ENCODE measurements at regions not wholly inside any gene's neighbourhood (a gene's known extent, or its start where the extent isn't known, plus 50 kb on each side); places are given as distances from the start of the nearest gene placed in this dataset.

DNA sequence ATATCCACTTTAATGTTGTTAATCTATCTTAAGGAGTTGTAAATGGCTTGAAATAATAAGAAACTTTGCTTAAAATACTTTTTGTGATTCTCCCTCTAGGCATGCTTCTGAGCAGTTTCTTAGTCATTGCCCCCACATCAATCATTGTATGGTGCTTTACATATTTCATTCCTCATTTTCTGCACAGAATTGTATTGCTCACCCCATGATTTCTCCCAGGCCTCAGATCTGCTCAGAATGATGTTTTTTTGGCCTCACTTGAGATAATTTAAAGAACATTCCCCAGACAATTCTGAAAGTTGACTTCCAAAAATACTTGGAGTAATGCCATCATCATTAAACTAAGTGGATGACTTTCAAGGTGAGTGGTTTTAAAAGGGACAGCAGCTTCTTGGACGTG is 82.1 kb upstream of the PRPS1L1 start:
- DNase-seq = no peak
- Histone ChIP-seq H3K9me3 (no peaks in the 10 kb centered on the region), H3K27me3 (no peaks in the 10 kb centered on the region), H3K4me3 (no peak overlapping the region), H3K27ac (no peak overlapping the region), H3K4me1 (ENCODE audit: insufficient read depth) (no peaks in the 10 kb centered on the region), H3K36me3 (no peaks in the 10 kb centered on the region)
- intact Hi-C loops (cut with DNase I) = no loop called here
- TF ChIP-seq EP300 (IDR thresholded peaks at IDR 0.05) = no peak
- TF ChIP-seq POLR2A (IDR thresholded peaks at IDR 0.05) = no peak
- TF ChIP-seq, protein P1, sequence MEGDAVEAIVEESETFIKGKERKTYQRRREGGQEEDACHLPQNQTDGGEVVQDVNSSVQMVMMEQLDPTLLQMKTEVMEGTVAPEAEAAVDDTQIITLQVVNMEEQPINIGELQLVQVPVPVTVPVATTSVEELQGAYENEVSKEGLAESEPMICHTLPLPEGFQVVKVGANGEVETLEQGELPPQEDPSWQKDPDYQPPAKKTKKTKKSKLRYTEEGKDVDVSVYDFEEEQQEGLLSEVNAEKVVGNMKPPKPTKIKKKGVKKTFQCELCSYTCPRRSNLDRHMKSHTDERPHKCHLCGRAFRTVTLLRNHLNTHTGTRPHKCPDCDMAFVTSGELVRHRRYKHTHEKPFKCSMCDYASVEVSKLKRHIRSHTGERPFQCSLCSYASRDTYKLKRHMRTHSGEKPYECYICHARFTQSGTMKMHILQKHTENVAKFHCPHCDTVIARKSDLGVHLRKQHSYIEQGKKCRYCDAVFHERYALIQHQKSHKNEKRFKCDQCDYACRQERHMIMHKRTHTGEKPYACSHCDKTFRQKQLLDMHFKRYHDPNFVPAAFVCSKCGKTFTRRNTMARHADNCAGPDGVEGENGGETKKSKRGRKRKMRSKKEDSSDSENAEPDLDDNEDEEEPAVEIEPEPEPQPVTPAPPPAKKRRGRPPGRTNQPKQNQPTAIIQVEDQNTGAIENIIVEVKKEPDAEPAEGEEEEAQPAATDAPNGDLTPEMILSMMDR (IDR thresholded peaks at IDR 0.05) = no peak
- 16 to 27% (median 18%) methylated on average over 1 of the region's 1 CpG for WGBS, 3 donors

DNA sequence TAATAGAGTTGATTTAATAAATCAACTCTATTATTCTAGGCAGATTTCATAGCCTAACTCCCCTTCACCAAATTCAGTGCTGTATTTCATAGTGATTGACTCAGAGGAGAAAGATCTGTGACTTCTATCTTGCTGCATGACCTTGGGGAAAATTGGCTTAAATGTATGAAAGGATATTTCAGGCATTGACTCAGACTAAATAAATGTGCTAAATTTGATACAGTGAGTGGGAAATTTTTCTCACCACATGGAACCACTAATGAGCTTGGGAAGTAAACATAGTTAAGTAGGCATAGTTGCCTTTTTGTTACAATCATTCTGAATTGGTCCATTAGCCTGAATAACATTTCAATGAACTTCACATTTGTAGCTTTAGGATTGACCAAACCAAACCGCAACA is 89.0 kb upstream of the PRPS1L1 start:
- no peak overlapping the region for H3K27ac ChIP-seq
- no peak for DNase-seq
- intact Hi-C loops (cut with DNase I) = no loop called here
- TF ChIP-seq, protein P1 (IDR thresholded peaks at IDR 0.05) = no peak
- TF ChIP-seq POLR2A (IDR thresholded peaks at IDR 0.05) = no peak
- no peak for TF ChIP-seq EP300 (IDR thresholded peaks at IDR 0.05)
- no peaks in the 10 kb centered on the region for H3K36me3 ChIP-seq
- no peaks in the 10 kb centered on the region for H3K9me3 ChIP-seq
- H3K4me1 ChIP-seq (ENCODE audit: insufficient read depth) = no peaks in the 10 kb centered on the region
- WGBS, 3 donors = 96 to 100% (median 98%) methylated on average over 1 of the region's 1 CpG
- no peak overlapping the region for H3K4me3 ChIP-seq
- H3K27me3 ChIP-seq = no peaks in the 10 kb centered on the region

DNA sequence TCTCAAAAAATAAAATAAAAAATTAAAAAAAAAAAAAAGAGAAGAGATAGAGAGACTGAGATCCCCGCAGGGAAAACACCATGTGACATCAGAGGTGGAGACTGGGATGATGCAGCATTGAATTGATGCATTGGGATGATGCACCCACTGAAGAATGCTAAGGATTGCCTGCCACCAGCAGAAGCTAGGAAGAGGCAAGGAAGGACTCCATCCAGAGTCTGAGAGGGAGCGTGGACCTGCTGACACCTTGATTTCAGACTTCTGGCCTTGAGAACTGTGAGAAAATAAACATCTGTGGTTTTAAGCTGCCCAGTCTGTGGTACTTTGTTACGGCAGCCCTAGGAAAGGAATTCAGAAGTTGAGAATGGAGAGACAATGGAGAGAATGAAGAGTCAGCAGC is 89.8 kb upstream of the PRPS1L1 start:
- TF ChIP-seq, protein P1 (IDR thresholded peaks at IDR 0.05) = no peak
- TF ChIP-seq EP300 (IDR thresholded peaks at IDR 0.05) (no peak), POLR2A (IDR thresholded peaks at IDR 0.05) (no peak)
- Histone ChIP-seq H3K36me3 (no peaks in the 10 kb centered on the region), H3K4me1 (ENCODE audit: insufficient read depth) (no peaks in the 10 kb centered on the region), H3K4me3 (no peak overlapping the region), H3K9me3 (no peaks in the 10 kb centered on the region), H3K27ac (no peak overlapping the region), H3K27me3 (no peaks in the 10 kb centered on the region)
- intact Hi-C loops (cut with DNase I) = no loop called here
- 53 to 64% (median 57%) methylated on average over 3 of the region's 3 CpGs for WGBS, 3 donors
- DNase-seq = no peak

DNA sequence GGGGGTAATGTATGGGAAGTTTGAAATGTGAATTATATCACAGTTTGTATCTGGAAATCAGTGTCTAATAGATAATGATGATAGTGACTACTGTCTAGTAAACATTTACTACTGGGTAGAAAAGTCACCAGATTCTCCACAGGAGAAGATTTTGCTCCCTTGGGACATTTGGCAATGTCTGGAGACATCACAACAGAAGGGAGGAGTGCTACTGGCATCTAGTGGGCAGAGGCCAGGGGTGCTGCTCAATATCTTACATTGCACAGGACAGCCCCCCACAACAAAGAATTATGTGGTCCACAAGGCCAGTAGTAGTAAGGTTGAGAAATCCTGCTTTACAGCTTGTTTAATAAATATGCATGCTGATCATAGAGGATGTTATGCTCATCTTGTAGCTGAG is 92.3 kb upstream of the PRPS1L1 start:
- Histone ChIP-seq H3K9me3 (no peaks in the 10 kb centered on the region), H3K27ac (no peak overlapping the region), H3K36me3 (no peaks in the 10 kb centered on the region), H3K27me3 (no peaks in the 10 kb centered on the region), H3K4me3 (no peak overlapping the region), H3K4me1 (ENCODE audit: insufficient read depth) (no peaks in the 10 kb centered on the region)
- intact Hi-C loops (cut with DNase I) = no loop called here
- TF ChIP-seq EP300 (IDR thresholded peaks at IDR 0.05) = no peak
- TF ChIP-seq, protein P1 (IDR thresholded peaks at IDR 0.05) = no peak
- TF ChIP-seq POLR2A (IDR thresholded peaks at IDR 0.05) = no peak
- no peak for DNase-seq
